H9 (cell line): ENCODE measurements at regions not wholly inside any gene's neighbourhood (a gene's known extent, or its start where the extent isn't known, plus 50 kb on each side); places are given as distances from the start of the nearest gene placed in this dataset.

ENCODE experiments used
- DNase-seq: peaks from one replicate; pipeline ENCODE4 v3.0.0-alpha.2; 2017
- H2AFZ ChIP-seq: one replicate; pipeline ENCODE4 v1.6.1; 2013; ENCODE audit warnings: mild to moderate bottlenecking, low read length, control low read depth, moderate library complexity
- H2AK5ac ChIP-seq: 2 replicates; pipeline ENCODE4 v1.6.1; 2013; ENCODE audit warnings: low read length, control low read depth, mixed read lengths; ENCODE audit not compliant: insufficient read length
- H2BK120ac ChIP-seq: one replicate; pipeline ENCODE4 v1.6.1; 2013; ENCODE audit warnings: low read depth, mild to moderate bottlenecking, low read length, control low read depth, inconsistent platforms; ENCODE audit not compliant: poor library complexity, severe bottlenecking
- H2BK12ac ChIP-seq: 2 replicates; pipeline ENCODE4 v1.6.1; 2013; ENCODE audit warnings: low read length, control low read depth, mixed read lengths, low read depth; ENCODE audit not compliant: insufficient read length
- H2BK15ac ChIP-seq: 2 replicates; pipeline ENCODE4 v1.6.1; 2013; ENCODE audit warnings: low read depth, low read length, control low read depth
- H2BK20ac ChIP-seq: one replicate; pipeline ENCODE4 v1.6.1; 2013; ENCODE audit warnings: low read depth, mild to moderate bottlenecking, low read length, control low read depth, inconsistent platforms; ENCODE audit not compliant: poor library complexity, severe bottlenecking
- H2BK5ac ChIP-seq: 2 replicates; pipeline ENCODE4 v1.6.1; 2013; ENCODE audit warnings: low read length, control low read depth, mixed read lengths; ENCODE audit not compliant: insufficient read length
- H3K14ac ChIP-seq: 2 replicates; pipeline ENCODE4 v1.6.1; 2013; ENCODE audit warnings: low read length, control low read depth; ENCODE audit not compliant: insufficient read depth
- H3K18ac ChIP-seq: 2 replicates; pipeline ENCODE4 v1.6.1; 2013; ENCODE audit warnings: low read depth, mild to moderate bottlenecking, mixed read lengths, low read length, control low read depth; ENCODE audit not compliant: insufficient read length
- H3K23ac ChIP-seq: 2 replicates; pipeline ENCODE4 v1.6.1; 2013; ENCODE audit warnings: low read length, control low read depth, mixed read lengths, low read depth; ENCODE audit not compliant: insufficient read length
- H3K23me2 ChIP-seq: 2 replicates; pipeline ENCODE4 v1.6.1; 2013; ENCODE audit warnings: low read depth, mild to moderate bottlenecking, mixed read lengths, low read length, control low read depth; ENCODE audit not compliant: insufficient read length, poor library complexity, severe bottlenecking
- H3K27ac ChIP-seq: 2 replicates; pipeline ENCODE4 v1.5.1; 2013; ENCODE audit warnings: low read length, control low read depth, mixed read lengths, low read depth; ENCODE audit not compliant: insufficient read length
- H3K27me3 ChIP-seq: 2 replicates; pipeline ENCODE4 v1.6.1; 2013; ENCODE audit warnings: low read length, control low read depth, inconsistent platforms; ENCODE audit not compliant: insufficient read depth
- H3K4ac ChIP-seq: 2 replicates; pipeline ENCODE4 v1.6.1; 2013; ENCODE audit warnings: low read depth, mild to moderate bottlenecking, control low read depth, inconsistent platforms, low read length, moderate library complexity
- H3K4me1 ChIP-seq: 2 replicates; pipeline ENCODE4 v1.6.1; 2013; ENCODE audit warnings: low read length, control low read depth, inconsistent platforms; ENCODE audit not compliant: insufficient read depth
- H3K4me2 ChIP-seq: 2 replicates; pipeline ENCODE4 v1.6.1; 2013; ENCODE audit warnings: low read length, control low read depth, mixed read lengths; ENCODE audit not compliant: insufficient read length, insufficient read depth
- H3K56ac ChIP-seq: 2 replicates; pipeline ENCODE4 v1.6.1; 2013; ENCODE audit warnings: low read depth, mild to moderate bottlenecking, mixed read lengths, low read length, control low read depth; ENCODE audit not compliant: insufficient read length
- H3K79me1 ChIP-seq: 2 replicates; pipeline ENCODE4 v1.6.1; 2013; ENCODE audit warnings: low read depth, mild to moderate bottlenecking, moderate library complexity, low read length, control low read depth, inconsistent platforms; ENCODE audit not compliant: insufficient read depth, poor library complexity, severe bottlenecking
- H3K79me2 ChIP-seq: 2 replicates; pipeline ENCODE4 v1.6.1; 2013; ENCODE audit warnings: low read length, control low read depth, inconsistent platforms; ENCODE audit not compliant: insufficient read depth
- H3K9ac ChIP-seq: 2 replicates; pipeline ENCODE4 v1.6.1; 2013; ENCODE audit warnings: low read length, control low read depth, mixed read lengths; ENCODE audit not compliant: insufficient read length; ENCODE audit errors: extremely low read depth
- H3K9me3 ChIP-seq: one replicate; pipeline ENCODE4 v1.6.1; 2013; ENCODE audit warnings: low read depth, low read length, inconsistent platforms; ENCODE audit not compliant: control insufficient read depth
- H3T11ph ChIP-seq: one replicate; pipeline ENCODE4 v1.6.1; 2013; ENCODE audit warnings: mild to moderate bottlenecking, low read length, control low read depth, inconsistent platforms
- H4K20me1 ChIP-seq: one replicate; pipeline ENCODE4 v1.6.1; 2013; ENCODE audit not compliant: control insufficient read depth, insufficient read length, insufficient read depth
- H4K5ac ChIP-seq: 2 replicates; pipeline ENCODE4 v1.6.1; 2013; ENCODE audit warnings: low read depth, mild to moderate bottlenecking, mixed read lengths, low read length, control low read depth; ENCODE audit not compliant: insufficient read length
- H4K8ac ChIP-seq: replicated peaks from 2 replicates; pipeline ENCODE4 v1.6.1; 2013; ENCODE audit warnings: low read length, control low read depth, mixed read lengths, low read depth; ENCODE audit not compliant: insufficient read length
- H4K91ac ChIP-seq: 2 replicates; pipeline ENCODE4 v1.6.1; 2013; ENCODE audit warnings: low read depth, mild to moderate bottlenecking, moderate library complexity, mixed read lengths, low read length, control low read depth; ENCODE audit not compliant: insufficient read length
- H3K27ac Mint-ChIP-seq, 3 experiments: 2 replicates in 2 of 3; 3 replicates in 1 of 3; pipeline ENCODE4 v1.8.0; 2020 to 2021; ENCODE audit warnings: mixed read lengths in 3 of 3, mild to moderate bottlenecking in 1 of 3, moderate library complexity in 1 of 3
- H3K27me3 Mint-ChIP-seq: 2 replicates; pipeline ENCODE4 v1.8.0; 2021; ENCODE audit warnings: low read depth, mild to moderate bottlenecking, moderate library complexity, mixed read lengths
- H3K36me3 Mint-ChIP-seq, 3 experiments: 2 replicates in 2 of 3; 3 replicates in 1 of 3; pipeline ENCODE4 v1.8.0; 2020 to 2021; ENCODE audit warnings: low read depth in 3 of 3, mixed read lengths in 3 of 3; ENCODE audit not compliant: insufficient read depth in 1 of 3
- H3K4me1 Mint-ChIP-seq, 2 experiments: 2 replicates each; pipeline ENCODE4 v1.8.0; 2020; ENCODE audit warnings: mixed read lengths in 2 of 2
- H3K4me3 Mint-ChIP-seq, 2 experiments: 2 replicates in 1 of 2; 3 replicates in 1 of 2; pipeline ENCODE4 v1.8.0; 2020 to 2021; ENCODE audit warnings: mild to moderate bottlenecking in 2 of 2, mixed read lengths in 2 of 2, moderate library complexity in 1 of 2
- H3K9me3 Mint-ChIP-seq, 2 experiments: 2 replicates in 1 of 2; 3 replicates in 1 of 2; pipeline ENCODE4 v1.8.0; 2020; ENCODE audit warnings: mild to moderate bottlenecking in 2 of 2, mixed read lengths in 2 of 2, moderate library complexity in 1 of 2
- CTCF ChIP-seq: fragments of 200-600 bp; sonication (generic); conservative IDR thresholded peaks from 3 replicates; pipeline ENCODE4 v1.8.0; 2021; ENCODE audit warnings: antibody characterized with exemption, mild to moderate bottlenecking
- WGBS: extraction: QIAGEN DNeasy Blood & Tissue Kit; methylation state at CpG from one replicate; pipeline ENCODE4 v1.1.7; 2013; ENCODE audit warnings: missing lambda C conversion rate, low lambda C conversion rate, mixed read lengths; ENCODE audit not compliant: insufficient read length; ENCODE audit errors: extremely low coverage; 5-methylcytosine and 5-hydroxymethylcytosine counted together

GRCh38 chr3:23647706-23648258 is 158.0 kb upstream of the UBE2E1 start:
- WGBS = no CpG with 5 or more reads among the region's 6 CpGs
- Histone ChIP-seq H3K27me3 (no peaks in the 10 kb centered on the region), H4K20me1 (no peaks in the 10 kb centered on the region), H3K27ac (no peak overlapping the region), H3K79me2 (no peaks in the 10 kb centered on the region), H2BK5ac (no peak overlapping the region), H4K8ac (no peak overlapping the region), H3K9me3 (no peaks in the 10 kb centered on the region), H2BK120ac (no peak overlapping the region), H2BK20ac (no peak overlapping the region), H2BK12ac (no peak overlapping the region), H3K56ac (no peak overlapping the region), H3K23me2 (no peaks in the 10 kb centered on the region), H2AFZ (no peak overlapping the region), H3K79me1 (no peaks in the 10 kb centered on the region), H2AK5ac (no peak overlapping the region), H3K4me1 (peaks cover 12% of the 10 kb centered on the region; the same call in 1 of the 2 replicates), H3K18ac (no peak overlapping the region), H3K4ac (no peak overlapping the region), H3K23ac (no peak overlapping the region), H3T11ph (no peak overlapping the region), H3K4me2 (no peak overlapping the region), H4K91ac (no peak overlapping the region), H2BK15ac (no peak overlapping the region), H4K5ac (no peak overlapping the region), H3K14ac (no peak overlapping the region), H3K9ac (no peak overlapping the region)
- H3K4me3 Mint-ChIP-seq = no peak overlapping the region
- no peak for TF ChIP-seq CTCF
- H3K4me1 Mint-ChIP-seq = peaks cover 53 to 65% of the 10 kb centered on the region in 2 experiments
- no peak for DNase-seq
- no peaks in the 10 kb centered on the region; a peak in 1 of 5 replicates for H3K9me3 Mint-ChIP-seq
- no peak overlapping the region for H3K27ac Mint-ChIP-seq
- H3K36me3 Mint-ChIP-seq = peaks cover 3 to 9% (median 4%) of the 10 kb centered on the region in 3 experiments; a peak in 5 of 7 replicates
- no peaks in the 10 kb centered on the region; the same call in none of the 2 replicates for H3K27me3 Mint-ChIP-seq
